GM19239 (cell line): ENCODE measurements at regions not wholly inside any gene's neighbourhood (a gene's known extent, or its start where the extent isn't known, plus 50 kb on each side); places are given as distances from the start of the nearest gene placed in this dataset.

Experiments
- DNase-seq: peaks from one replicate; pipeline ENCODE4 v3.0.0; 2011; ENCODE audit warnings: low spot score; ENCODE audit not compliant: insufficient read length
- FAIRE-seq: peaks from 2 replicates; lab custom pipeline; 2011; peaks lifted over from hg19 to GRCh38; lab: Jason Lieb, UNC

DNA sequence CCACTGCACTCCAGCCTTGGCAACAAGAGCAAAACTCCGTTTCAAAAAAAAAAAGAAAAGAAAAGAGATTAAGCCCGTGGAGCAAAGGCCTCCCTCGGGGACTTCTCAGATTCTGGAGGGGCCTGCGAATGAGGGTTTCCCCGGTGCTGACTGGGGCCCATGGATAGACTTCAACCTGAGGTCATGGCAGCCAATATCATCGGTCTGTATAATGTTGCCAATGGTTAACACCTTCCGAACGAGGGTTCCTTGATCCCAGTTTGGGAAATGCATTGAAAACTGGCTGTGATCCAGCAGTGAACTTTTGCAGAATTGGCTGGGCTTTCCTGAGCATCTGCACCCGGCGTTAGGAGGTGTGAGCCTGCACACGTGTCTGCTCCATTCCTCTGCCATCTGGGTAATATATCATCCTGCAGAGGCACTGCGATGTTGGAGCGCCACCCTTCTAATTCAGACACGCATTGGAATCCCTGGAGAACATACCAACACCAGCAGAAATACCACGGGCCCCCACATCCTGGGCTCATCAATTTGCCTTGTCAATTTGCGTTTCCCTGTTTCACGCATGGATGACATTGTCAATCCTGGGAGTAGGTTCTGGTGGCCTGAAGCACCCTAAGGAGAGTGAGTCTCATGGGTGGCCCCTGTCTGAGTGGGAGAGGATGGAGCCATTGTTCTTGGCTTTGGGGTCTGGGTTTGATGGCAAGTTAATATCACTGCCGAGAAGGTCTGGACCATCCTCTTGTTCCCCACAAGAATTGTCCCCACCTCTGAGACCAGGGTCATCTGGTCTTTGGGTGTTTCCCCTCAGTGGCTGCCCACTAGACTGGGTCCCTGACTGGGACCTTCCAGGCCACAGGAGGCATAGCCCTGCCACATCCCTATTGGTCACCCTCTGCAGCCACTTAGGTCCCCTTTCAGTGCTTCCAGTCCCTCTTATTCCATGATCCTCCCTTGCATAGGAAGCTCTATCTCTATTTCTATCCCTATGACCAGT, 441.0 kb downstream of the PTPRU start:
- FAIRE-seq (no peak), DNase-seq (no peak)

DNA sequence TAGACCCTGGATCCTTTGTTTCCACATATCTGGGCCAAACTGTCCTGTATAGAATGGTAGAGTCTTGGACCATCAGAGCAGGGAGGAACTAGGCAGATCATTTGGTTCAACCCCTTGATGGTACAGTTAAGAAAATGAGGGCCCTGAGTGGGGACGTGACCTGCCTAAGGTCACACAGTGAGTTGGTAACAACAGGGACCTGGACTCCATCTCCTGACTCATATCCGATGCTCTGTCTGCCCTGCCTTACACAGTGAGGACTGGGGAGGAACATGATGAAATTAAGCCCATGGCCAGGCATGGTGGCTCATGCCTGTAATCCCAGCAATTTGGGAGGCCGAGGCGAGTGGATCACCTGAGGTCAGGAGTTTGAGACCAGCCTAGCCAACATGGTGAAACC, 440.2 kb downstream of the PTPRU start:
- DNase-seq, result no peak
- FAIRE-seq, result no peak

DNA sequence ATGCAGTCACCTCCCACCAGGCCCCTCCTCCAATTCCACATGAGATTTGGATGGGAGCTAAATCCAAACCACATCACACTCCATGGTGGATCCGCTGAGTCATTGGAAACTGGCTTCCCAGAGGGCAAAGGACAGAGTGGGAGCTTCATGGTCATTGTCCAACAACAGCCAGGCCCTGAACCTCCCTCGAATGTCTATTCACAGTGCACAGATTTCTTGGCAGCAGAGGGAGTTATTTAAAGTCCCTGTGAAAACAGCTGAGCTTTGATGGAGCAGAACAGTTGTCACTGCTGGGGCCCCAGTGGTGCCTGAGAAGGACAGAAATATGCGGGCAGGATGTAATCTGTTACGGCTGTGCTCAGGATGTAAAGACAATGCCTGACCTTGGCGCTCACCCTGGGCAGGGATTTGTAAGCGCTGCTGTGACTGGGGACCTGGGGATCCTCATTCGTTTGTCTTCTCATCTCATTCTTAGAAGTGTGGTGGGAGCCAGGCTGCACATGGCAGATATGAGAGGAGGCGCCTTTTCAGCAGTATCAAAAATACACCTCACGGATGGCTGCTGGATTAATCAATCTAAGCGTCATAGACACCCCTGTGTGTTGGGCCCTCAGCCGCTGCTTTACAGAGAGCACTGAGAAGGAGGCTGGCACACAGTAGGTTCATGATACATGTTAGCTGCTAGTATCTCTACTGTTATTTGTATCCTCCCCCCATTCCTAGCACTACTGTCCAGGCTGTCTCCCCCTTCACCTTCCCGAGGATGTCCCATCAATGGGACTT, 439.4 kb downstream of the PTPRU start:
- no peak for FAIRE-seq

DNA sequence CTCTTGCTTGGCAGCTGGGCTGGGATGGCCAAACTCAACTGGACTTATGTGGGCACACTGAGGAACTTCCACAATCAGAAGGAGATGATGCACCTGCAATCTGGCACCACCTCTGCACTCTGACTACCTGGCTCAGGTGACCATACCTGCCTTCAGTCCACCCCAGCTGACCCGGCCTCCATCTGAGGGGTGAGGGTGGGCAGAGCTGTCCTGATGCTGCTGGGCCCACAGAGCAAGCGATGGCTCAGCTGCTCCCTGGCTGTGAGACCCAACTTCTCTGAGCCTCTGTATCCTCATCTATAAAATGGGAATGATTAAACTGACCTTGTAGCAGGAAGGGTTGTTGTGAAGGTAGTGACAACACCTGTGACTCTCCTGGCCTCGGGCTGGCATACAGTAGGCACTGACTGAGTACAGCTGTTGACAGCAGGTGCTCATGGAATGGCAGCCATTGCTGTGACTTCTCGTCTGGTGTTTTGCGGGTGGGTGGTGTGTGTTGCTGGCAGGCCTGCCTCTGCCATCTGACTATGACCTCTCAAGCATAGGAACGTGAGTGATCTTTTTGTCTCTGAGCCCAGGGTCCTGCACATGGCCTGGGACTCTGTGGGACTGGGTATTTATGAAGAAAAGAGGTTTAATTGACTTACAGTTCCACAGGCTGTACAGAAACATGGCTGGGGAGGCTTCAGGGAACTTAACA, 438.5 kb downstream of the PTPRU start:
- FAIRE-seq (no peak), DNase-seq (no peak)

More for the DNA sequence above, 439.4 kb downstream of the PTPRU start:
- no peak for DNase-seq

DNA sequence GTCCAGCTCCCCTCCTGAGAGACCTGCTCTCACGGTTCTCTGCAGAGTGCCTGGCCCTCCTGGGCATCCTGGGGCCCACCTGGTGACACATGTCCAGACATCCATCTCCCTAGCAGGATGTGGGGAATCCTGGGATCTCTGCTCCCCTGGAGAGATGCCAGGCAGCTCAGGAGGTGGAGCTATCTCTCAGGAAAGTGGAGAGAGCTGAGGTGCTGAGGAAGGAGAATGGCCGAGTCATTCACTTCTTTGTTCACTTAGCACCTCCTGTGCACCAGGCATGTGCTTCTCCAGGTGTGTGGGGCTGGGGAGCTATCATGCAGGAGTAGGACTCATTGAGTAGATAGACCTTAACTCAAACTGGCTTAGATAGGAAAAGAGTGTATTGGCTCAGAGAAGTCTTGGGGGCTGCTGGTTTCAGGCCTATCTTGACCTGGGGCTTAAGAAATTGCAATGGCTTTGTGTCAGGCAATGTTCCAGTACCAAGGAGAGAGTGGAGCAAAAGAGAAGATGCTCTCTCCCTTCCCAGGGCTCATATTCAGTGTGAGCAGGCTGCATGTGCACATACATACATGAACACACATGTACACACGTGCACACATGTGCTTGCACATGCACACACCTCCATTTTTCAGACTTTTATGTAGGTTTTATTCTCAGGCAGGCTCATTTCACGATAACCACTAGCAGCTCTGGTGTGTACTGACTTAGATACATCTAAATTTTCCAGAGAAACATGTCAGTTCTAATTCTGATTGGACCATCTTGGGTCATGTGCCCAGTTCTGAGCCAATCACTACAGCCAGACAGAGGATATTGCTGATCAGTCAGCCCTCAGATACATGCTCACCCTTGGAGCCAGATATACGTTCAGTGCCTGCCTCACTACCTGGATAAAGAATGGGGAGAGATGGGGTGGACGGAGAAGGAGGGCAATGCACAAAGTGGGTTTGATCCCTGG, 437.6 kb downstream of the PTPRU start:
- no peak for FAIRE-seq

DNA sequence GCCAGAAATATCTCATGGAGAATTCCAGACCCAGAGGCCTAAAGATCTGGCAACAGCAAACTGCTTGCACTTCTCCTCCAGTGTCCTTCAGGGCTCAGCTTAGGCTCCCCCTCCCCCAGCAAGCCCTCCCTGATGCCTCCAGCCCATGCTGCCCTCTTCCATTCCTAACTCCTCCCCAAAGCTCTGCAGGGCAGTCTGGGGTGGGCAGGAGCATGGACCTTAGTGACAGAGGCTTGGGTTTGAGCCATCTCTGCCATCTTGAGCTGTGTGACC, 436.8 kb downstream of the PTPRU start:
- DNase-seq (no peak), FAIRE-seq (no peak)

More for the DNA sequence above, 437.6 kb downstream of the PTPRU start:
- DNase-seq, result no peak

DNA sequence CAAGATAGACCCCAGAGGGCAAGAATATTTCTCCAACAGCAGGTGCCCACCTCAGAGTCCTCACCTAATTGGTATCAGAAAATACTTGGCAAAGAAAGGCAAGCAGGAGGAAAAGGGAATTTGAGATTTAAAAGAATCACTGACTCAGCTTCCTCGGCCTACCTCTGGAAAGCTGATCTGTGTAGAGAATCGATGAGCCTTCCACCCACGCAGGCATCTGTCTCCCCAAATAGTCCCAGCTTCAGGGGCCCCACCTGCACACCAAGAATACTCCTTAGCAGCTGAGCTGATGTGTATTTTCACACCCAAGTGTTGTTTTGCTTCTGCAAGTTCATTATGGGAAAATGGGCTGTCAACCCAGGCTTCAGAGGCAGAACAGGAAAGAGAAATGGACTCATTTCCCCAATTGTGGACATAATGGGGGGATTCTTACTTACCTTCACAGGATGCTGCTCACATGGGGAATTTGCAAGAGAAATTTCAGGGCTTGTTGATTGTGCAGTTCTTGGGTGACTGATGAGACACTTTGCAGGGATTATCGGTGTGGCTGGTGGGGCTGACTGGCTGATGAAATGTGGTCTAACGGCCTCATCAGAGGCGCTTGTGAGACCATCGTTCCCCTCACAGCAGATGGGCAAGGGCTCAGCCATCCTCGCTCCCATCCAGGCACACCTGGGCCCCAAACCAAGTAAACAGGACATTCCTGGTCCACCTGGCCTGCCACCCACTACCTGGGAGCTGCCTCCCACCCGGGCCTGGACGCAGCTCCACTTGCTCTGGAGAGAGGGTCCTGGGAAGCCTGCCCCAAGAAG, 436.3 kb downstream of the PTPRU start:
- FAIRE-seq (no peak), DNase-seq (no peak)

DNA sequence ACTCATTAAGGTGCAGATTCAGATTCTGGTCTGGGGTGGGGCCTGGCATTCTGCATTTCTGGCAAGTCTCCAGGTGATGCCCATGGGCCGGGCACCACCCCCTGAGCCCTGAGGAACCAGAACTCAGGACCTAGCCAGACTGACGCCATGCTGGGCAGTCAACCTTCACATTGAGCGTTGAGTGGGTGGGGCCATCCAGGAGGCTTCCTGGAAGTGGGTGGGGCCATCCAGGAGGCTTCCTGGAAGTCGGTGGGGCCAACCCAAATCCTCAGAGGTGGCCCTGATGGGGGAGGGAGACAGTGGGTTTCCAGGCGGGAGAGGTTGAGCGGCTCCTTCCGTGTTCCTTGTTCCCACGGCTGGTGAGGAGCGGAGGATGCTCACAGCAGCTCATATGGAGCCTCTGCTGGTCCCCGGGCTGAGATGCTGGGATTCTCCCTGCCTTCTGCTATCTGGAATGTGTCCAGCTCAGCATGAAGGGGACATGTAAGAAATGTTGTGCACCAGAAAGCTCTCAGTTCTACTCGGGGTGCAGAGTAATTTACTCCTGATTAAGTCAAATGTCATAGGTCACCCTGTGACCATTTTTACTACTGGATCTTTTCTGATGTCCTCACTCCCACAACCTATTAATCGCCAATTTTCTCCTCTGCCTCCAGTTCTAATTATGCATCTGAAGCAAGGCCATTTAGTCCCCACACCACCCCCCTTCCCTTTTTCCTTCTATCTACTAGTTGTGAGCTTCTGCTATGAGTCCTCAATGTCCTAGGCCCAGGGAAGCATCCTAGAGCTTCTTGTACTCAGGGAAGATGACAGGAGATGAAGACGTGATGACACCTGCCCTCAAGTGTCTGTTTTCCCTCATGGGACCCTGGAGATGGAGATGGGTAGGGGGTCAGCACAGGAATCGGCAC, 435.4 kb downstream of the PTPRU start:
- FAIRE-seq, result no peak
- DNase-seq, result no peak

DNA sequence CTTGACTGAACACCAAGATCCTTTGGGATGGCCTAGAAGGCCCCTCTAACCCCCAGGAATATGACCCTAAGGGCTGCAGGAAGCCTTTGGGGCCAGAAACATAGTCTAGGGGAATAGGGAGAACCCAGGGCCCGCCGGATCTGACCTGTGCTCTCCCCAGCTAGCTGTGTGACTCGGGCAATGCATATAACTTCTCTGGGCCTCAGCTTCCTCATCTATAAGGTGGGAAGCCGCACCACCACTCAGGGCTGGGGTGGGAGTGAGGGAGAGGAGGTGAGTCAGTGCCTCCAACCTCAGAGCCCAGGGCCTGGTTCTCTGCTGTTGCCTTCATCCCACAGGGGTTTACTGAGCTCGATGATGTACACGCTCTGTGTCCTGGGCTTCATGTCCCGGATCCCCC, 434.4 kb downstream of the PTPRU start:
- no peak for FAIRE-seq
- no peak for DNase-seq

DNA sequence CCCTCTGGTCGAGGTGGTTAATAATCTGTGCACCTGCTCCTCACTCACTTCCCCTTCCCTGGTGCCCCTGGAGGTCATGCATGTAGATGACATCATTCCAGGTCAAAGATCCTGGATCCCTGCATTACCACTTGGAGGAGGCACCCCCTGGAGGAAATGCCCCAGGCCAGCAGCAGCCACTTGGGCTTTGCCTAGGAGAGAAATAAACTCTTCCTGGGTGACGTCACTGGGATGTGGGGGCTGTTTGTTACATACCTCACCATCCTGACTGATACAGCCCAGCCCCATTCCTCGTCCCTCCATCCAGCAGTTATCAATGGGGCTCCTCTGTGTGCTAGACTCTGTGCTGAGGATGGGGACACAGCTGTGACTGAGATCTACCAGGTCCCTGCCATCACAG, 433.6 kb downstream of the PTPRU start:
- FAIRE-seq (no peak), DNase-seq (no peak)

DNA sequence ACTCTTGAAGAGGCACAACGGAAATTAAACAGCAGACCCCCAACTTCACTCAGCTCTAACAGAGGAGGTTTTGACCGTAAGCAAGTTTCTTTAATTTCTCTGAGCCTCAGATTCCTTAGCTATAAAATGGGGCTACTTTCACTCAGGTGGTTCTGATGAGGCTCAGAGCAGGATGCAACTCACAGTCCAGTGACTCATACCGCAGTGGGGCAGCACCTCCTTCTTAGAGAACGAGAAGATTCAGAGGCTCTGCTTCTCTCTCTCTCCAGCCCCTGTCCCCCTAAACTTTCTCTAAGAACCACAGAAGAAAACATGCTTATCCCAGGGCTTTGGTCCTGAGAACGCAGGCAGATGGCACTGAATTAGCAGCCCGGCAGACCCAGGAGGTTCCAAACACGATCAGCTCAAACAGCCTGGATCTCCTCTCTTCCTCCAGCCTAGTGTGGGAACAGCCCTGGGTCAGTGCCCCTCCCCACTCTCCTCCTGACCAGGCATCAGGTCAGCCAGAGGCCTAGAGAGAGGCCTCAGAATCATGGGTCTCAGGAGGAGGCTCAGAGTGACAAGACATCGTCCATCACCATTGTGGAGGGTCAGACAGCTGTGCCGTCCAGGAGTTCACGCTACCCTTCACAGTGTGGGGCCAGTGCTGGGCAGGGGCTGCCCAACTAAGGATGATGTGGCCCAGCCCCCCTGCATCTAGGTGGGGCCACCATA, 433.0 kb downstream of the PTPRU start:
- FAIRE-seq, result no peak
- DNase-seq, result no peak

DNA sequence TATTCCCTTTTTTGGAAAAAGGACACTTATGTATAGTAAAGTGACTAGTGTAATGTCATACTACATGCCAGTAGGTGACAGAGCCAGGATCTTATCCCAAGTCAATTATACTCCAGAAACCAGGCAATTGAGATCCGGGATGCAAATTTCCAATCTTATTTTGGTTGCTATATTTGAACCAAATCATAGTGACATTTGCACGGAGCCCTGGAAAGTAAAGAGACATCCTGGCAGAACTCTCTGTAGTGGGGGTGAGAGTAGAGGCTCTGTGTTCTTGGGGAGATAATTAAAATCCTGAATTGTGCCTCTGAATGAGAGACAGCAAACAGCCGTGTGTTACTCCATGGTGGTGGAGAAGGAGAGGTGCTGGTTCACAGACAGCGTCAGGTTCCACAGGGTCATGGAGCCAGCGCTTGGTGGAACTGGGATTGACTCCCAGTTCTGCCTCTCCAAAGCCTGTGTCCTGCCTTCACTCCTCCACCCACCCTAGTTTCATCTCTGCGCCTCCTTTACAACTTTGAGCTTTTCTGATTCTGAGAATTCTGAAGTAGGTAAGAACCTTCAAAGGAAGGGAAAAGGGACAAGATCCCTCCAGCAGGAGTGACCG, 432.3 kb downstream of the PTPRU start:
- no peak for FAIRE-seq
- no peak for DNase-seq

DNA sequence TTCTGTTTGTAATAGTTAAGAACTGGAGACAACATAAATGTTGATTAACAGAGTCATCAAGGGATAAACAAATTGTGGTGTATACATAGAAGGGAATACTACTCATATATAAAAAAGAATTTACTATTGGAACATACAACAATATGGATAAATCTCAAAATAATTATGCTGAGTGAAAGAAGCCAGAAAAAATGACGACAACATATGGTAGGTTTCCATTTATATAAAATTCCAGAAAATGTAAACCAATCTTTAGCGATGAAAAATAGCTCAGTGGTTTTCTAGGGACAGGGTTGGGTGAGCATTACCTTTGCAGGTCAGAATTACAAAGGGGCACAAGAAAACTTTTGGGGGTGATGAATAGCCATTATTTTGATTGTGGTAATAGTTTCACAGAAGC, 431.6 kb downstream of the PTPRU start:
- no peak for FAIRE-seq
- no peak for DNase-seq

DNA sequence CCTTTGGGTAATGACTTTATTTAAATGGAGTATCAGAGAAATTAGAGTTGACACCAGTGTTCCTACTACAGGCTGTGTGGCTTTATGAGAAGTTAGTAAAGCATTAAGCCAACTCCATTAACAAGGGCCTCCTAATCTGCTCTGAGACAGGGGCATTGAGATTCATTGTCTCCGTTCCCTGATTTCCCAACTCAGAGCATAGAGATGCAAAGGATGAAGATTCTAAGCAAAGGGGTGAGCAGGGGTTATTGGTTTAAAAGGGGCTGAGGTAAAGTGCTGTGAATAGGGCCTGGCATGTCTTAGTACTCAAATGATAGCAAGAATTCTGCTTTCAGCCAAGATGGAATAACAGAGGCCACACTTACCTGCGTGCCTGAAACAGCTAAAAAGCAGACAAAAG, 428.4 kb downstream of the PTPRU start:
- DNase-seq (no peak), FAIRE-seq (no peak)

DNA sequence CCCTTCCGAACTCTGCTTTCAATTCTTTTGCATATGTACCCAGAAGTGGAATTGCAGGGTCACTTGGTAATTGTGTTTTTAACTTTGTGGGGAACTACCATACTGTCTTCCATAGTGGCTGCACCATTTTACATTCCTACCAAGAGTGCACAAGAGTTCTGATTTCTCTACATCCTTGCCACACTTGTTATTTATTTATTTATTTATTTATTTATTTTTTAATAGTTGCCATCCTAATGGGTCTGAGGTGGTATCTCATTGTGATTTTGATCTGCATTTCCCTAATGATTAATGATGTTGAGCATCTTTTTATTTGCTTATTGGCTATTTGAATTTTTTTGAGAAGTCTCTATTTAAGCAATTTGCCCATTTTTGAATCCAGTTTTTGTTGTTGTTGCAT, 422.4 kb downstream of the PTPRU start:
- DNase-seq, result no peak
- FAIRE-seq, result no peak

DNA sequence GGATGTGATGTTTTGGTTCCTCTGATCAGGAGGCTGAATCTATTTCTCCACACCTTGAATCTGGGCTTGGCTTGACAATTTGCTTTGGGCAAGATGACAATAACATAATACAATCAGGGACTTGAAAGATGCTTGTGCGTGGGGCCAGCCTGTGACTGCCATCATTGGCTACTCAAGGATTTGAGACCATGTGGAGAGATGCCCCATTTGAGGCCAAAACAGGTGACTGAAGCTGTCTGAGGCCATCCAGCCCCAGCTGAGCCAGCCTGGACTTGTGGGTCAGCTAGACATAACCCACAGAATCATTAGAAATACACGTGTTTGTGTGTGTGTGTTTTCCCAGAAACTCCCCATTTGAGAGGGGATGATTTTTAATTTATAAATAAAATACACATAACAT, 421.5 kb downstream of the PTPRU start:
- FAIRE-seq (no peak), DNase-seq (no peak)
